Spleen (tissue), 7 donors: ENCODE measurements at regions not wholly inside any gene's neighbourhood (a gene's known extent, or its start where the extent isn't known, plus 50 kb on each side); places are given as distances from the start of the nearest gene placed in this dataset.

Experiments used
- CTCF ChIP-seq, 11 experiments: fragments of 200-600 bp in 7 of 11; fragments of 450-650 bp in 4 of 11; sonication (generic) in 4 of 11; IDR thresholded peaks in 8 of 11; conservative IDR thresholded peaks in 3 of 11; 1 replicate in 7 of 11; 2 replicates in 4 of 11; pipeline versions ENCODE4 v1.4.0 to v1.8.0; 2016 to 2021; ENCODE audit warnings: antibody characterized with exemption in 11 of 11, inconsistent platforms in 4 of 11, mild to moderate bottlenecking in 1 of 11
- POLR2AphosphoS5 ChIP-seq, 3 donors: sonication (generic); formaldehyde crosslinking; IDR thresholded peaks; one replicate each; pipeline ENCODE4 v1.5.1; 2017; ENCODE audit warnings: antibody characterized with exemption in 3 of 3
- donor health status: DM: no; HTN: no; CAD: no; lungs with moderate emphysema.
- donor health status: DM: no; HTN: no; CAD: no.
- donor health status: DM: no; HTN: no; CAD: no.

- peak in 6 of 11 experiments; percentile 10 to 52 (median 40) for TF ChIP-seq CTCF (IDR thresholded peaks at IDR 0.05 in 8 of 11, conservative IDR thresholded peaks at IDR 0.05 in 3 of 11)
- no peak for TF ChIP-seq POLR2AphosphoS5 (IDR thresholded peaks at IDR 0.05)
Measured at GRCh38 chr5:44536650-44537260, 147.5 kb upstream of the FGF10 start.
